Memory B cell (primary cell): ENCODE measurements at regions not wholly inside any gene's neighbourhood (a gene's known extent, or its start where the extent isn't known, plus 50 kb on each side); places are given as distances from the start of the nearest gene placed in this dataset.

ENCODE experiments used
- ATAC-seq: fragments of 150-1000 bp; cut with Tn5 transposase; 2 replicates; pipeline ENCODE4 v1.10.0; 2021; ENCODE audit warnings: low read depth, mild to moderate bottlenecking, moderate library complexity
- DNase-seq, 2 donors: peaks; one replicate each; pipeline ENCODE4 v3.0.0; 2022; ENCODE audit warnings: low spot score in 2 of 2
- H3K27ac Mint-ChIP-seq: one replicate; pipeline ENCODE4 v1.8.0; 2022; ENCODE audit warnings: mild to moderate bottlenecking, moderate library complexity, mixed read lengths
- H3K27me3 Mint-ChIP-seq: one replicate; pipeline ENCODE4 v1.8.0; 2022; ENCODE audit warnings: mixed read lengths
- H3K36me3 Mint-ChIP-seq: one replicate; pipeline ENCODE4 v1.8.0; 2022; ENCODE audit warnings: mild to moderate bottlenecking, mixed read lengths
- H3K4me1 Mint-ChIP-seq: one replicate; pipeline ENCODE4 v1.8.0; 2022; ENCODE audit warnings: mixed read lengths
- H3K4me3 Mint-ChIP-seq: one replicate; pipeline ENCODE4 v1.8.0; 2022; ENCODE audit warnings: mild to moderate bottlenecking, moderate library complexity, mixed read lengths
- H3K9me3 Mint-ChIP-seq: one replicate; pipeline ENCODE4 v1.8.0; 2022; ENCODE audit warnings: mixed read lengths

DNA sequence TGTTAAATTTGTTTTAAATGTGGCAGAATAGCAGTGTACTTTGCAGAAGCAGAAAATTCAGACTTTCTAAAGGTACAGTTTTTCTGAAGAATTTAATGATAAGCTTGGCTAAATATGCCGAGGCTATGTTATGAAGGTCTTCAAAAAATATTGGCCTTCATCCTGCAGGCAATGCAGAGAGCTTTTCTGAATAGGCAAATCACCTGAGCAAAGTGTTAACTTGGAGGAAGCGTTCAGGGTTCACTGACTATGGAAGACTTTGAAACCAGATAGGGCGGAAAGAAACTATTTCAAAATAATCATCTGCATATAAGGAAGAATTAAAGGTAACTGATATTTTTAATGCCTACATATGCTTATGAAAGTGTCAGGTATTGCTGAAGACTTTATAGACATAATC is 133.7 kb upstream of the SETBP1 start:
- DNase-seq (no peak), ATAC-seq (peak; percentile 56)
- Mint-ChIP-seq H3K36me3 (no peaks in the 10 kb centered on the region), H3K4me1 (peaks cover 28% of the 10 kb centered on the region), H3K27ac (no peak overlapping the region), H3K4me3 (no peak overlapping the region), H3K9me3 (no peaks in the 10 kb centered on the region), H3K27me3 (no peaks in the 10 kb centered on the region)

DNA sequence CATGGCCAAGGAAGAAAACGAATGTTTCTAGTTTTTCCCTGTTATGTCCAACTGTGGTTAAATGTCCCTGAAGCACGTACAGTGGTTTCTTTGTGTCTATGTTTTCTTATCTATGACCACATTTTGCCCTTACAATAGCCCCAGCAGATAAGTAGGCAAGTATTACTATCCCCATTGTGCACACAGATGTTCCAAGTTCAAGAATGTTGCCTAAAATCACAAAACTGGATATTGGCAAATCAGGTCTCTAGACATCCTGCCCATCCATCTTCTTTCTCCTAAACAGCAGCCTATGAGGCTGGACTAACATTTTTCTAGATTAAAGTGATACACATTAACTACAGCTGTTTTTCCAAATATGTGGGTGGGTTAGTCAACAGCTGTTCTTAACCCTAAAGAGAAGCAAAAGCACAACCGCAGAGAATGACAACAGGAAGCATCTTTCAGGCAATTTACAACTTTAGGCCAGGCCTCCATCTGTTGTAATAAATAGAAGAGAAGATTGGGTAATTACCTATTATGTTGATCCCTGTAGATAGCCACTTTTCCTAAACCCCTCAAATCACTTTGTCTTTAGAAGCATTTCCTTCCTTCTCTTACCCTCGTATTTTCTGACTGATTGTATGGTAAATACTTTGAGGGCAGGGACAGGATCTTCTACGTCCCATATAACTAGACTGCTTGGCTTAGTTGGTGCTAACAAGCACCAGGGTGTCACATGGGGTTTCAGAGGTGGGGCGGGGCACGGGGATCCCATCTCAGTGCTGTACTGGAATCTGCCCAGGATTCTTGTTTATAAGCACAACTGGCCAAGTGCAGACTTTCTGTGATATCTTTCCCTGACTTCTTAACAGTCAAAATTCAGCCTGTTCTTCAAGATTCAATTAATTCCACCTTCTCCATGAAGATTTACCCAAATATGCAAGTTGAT is 132.1 kb upstream of the SETBP1 start:
- peak; percentile 49 for ATAC-seq
- Mint-ChIP-seq H3K36me3 (no peaks in the 10 kb centered on the region), H3K4me1 (peaks cover 28% of the 10 kb centered on the region), H3K27ac (peak overlapping the region; percentile 67), H3K9me3 (no peaks in the 10 kb centered on the region), H3K27me3 (no peaks in the 10 kb centered on the region), H3K4me3 (peak overlapping the region; percentile 52)
- DNase-seq: no peak

DNA sequence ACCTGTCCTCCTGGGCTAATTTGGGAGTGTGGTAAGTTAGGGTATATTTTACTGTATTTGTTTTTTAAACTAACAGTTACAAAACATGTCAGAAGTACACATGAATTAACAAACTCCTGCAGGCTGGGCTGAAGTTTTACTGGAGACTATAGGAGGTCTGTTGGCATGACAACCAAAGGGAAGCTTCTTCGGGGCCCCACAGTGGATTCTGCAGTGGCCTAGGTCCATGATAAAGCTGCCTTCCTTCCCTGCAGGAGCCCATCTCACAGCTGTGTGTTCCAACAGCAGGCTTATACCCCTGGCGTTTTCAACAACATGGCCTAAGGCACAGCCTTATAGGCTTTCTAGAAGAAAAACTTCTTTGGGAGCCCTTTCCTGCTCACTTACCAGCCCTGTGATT is 128.0 kb upstream of the SETBP1 start:
- no peaks in the 10 kb centered on the region for H3K36me3 Mint-ChIP-seq
- no peaks in the 10 kb centered on the region for H3K27me3 Mint-ChIP-seq
- no peak overlapping the region for H3K4me3 Mint-ChIP-seq
- DNase-seq (no peak), ATAC-seq (no peak)
- H3K27ac Mint-ChIP-seq: no peak overlapping the region
- H3K9me3 Mint-ChIP-seq: no peaks in the 10 kb centered on the region
- peaks cover 21% of the 10 kb centered on the region for H3K4me1 Mint-ChIP-seq

DNA sequence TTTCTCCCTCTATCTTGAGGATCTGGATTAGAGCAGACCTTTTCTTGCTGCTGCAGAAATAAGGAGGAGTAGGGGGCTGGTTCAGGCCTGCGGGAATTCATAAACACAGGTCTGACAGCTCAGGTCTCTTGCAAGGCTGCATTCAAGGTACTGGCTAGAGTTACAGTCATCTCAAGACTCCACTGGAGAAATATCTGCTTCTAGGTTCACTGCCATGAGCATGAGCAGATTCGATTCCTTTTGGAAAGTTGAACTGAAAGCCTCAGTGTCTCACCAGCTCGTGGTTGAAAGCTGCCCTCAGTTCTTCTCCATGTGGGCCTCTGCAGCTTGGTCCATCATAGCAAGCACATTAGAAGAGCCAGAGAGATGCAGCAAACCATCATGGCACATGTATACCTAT is 124.4 kb upstream of the SETBP1 start:
- peaks cover 9% of the 10 kb centered on the region for H3K4me1 Mint-ChIP-seq
- no peaks in the 10 kb centered on the region for H3K9me3 Mint-ChIP-seq
- ATAC-seq: no peak
- no peaks in the 10 kb centered on the region for H3K36me3 Mint-ChIP-seq
- no peak for DNase-seq
- H3K27ac Mint-ChIP-seq: no peak overlapping the region
- no peaks in the 10 kb centered on the region for H3K27me3 Mint-ChIP-seq
- H3K4me3 Mint-ChIP-seq: no peak overlapping the region

DNA sequence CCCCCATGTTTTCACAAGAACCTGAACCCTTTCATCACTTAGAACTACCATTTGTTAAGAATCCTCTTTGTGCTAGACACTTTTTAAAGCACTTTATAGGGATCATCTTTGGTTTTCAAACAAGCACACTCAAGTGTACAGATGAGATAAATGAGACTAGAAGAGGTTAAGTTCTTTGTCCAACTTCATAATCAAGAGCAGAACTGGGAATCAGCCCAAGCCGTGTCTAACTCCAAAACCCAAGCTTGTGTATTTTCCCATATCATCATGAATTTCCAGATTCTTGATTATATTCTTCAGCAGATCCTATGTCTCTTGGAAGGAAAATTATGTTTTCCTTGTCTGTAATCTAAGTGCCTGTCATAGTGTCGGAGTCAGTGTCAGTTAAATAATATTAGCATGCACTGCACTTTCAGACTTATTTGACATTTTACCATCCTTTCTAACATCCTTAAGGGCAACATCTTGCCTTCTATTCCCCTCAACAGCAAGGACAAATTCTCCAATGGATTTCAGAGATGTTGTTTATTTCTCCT is 123.0 kb upstream of the SETBP1 start:
- no peaks in the 10 kb centered on the region for H3K36me3 Mint-ChIP-seq
- peak overlapping the region; percentile 5 for H3K27ac Mint-ChIP-seq
- ATAC-seq: no peak
- H3K4me1 Mint-ChIP-seq: peaks cover 9% of the 10 kb centered on the region
- no peak overlapping the region for H3K4me3 Mint-ChIP-seq
- no peaks in the 10 kb centered on the region for H3K27me3 Mint-ChIP-seq
- H3K9me3 Mint-ChIP-seq: no peaks in the 10 kb centered on the region
- no peak for DNase-seq

DNA sequence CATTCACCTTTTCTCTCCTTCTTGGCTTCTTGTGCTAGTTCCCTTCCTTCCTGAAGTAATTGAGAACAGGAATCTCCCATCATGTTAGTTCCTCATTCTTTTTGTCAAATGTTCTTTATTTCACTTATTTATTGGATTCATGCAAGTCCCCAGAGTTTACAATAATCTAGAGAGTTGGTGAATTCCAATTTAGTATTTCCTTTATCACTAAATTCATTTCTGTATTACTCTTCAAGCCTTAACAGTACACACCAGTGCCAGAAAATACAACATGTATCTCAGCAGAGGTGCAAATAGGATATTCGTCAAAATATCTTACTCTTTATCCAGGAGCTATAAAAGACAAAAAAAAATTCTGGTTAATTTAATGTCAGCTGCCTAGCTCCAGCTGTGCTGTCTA is 121.9 kb upstream of the SETBP1 start:
- no peak for ATAC-seq
- H3K27me3 Mint-ChIP-seq: no peaks in the 10 kb centered on the region
- peaks cover 9% of the 10 kb centered on the region for H3K4me1 Mint-ChIP-seq
- peak overlapping the region; percentile 56 for H3K27ac Mint-ChIP-seq
- no peaks in the 10 kb centered on the region for H3K9me3 Mint-ChIP-seq
- H3K4me3 Mint-ChIP-seq: no peak overlapping the region
- no peak for DNase-seq
- no peaks in the 10 kb centered on the region for H3K36me3 Mint-ChIP-seq

DNA sequence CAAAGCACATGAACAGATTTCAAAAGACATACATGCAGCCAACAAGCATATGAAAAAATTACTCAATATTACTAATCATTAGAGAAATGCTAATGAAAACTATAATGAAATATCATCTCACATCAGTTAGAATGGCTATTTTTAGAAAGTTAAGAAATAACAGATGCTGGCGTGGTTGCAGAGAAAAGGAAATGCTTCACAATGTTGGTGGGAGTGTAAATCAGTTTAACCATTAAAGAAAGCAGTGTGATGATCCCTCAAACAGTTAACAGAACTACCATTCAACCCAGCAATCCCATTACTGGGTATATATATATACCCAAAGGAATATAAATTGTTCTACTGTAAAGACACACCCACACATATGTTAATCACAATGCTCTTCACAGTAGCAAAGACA is 117.7 kb upstream of the SETBP1 start:
- Mint-ChIP-seq H3K4me3 (no peak overlapping the region), H3K27me3 (no peaks in the 10 kb centered on the region)
- no peak for DNase-seq

DNA sequence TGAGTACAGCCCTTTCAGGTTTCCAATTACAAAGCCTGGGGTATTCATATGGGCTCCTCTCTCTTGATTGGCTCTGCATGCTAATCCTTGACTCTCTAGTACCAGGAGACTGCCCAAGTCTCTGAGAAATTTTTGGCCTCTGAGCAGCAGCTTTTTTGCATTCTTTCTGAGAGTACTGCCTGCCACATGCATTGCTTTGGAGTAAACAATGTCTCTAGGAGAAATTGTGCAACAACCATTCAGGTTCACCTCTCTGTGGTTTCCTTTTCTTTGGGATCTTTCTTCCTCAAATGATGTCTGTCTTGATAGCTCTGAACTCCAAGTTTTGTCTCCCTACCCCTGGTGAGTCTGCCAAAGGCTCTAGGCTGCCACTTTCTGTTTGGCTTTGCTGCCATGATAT is 115.8 kb upstream of the SETBP1 start:
- no peaks in the 10 kb centered on the region for H3K4me1 Mint-ChIP-seq
- no peaks in the 10 kb centered on the region for H3K9me3 Mint-ChIP-seq
- H3K36me3 Mint-ChIP-seq: peaks cover 1% of the 10 kb centered on the region
- ATAC-seq (no peak), DNase-seq (no peak)
- no peak overlapping the region for H3K4me3 Mint-ChIP-seq
- H3K27me3 Mint-ChIP-seq: no peaks in the 10 kb centered on the region
- H3K27ac Mint-ChIP-seq: no peak overlapping the region

More for the DNA sequence above, 117.7 kb upstream of the SETBP1 start:
- no peaks in the 10 kb centered on the region for H3K9me3 Mint-ChIP-seq
- ATAC-seq: no peak
- no peaks in the 10 kb centered on the region for H3K4me1 Mint-ChIP-seq
- H3K27ac Mint-ChIP-seq: no peak overlapping the region
- peaks cover 1% of the 10 kb centered on the region for H3K36me3 Mint-ChIP-seq

DNA sequence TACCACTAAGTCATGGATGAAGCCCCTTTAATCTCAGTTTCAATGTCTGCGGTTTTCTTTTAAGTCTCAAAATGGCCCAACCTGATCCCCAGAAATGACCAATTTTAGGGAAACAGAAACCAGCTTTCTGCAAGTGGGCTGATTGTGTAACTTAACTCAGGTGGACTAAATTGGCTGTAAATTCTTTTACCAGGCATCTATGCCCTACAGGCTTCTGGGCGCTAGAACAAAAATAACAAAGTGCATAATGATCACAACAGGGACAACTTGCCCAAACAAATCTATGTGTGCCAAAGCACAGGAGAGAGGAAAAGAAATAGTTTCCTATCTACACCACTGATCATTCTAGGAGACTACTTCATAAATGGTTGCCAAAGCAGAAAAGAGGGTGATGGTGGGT is 112.3 kb upstream of the SETBP1 start:
- ATAC-seq (no peak), DNase-seq (no peak)
- H3K4me1 Mint-ChIP-seq: no peaks in the 10 kb centered on the region
- H3K4me3 Mint-ChIP-seq: no peak overlapping the region
- H3K27me3 Mint-ChIP-seq: no peaks in the 10 kb centered on the region
- no peak overlapping the region for H3K27ac Mint-ChIP-seq
- no peaks in the 10 kb centered on the region for H3K9me3 Mint-ChIP-seq
- H3K36me3 Mint-ChIP-seq: peaks cover 1% of the 10 kb centered on the region

DNA sequence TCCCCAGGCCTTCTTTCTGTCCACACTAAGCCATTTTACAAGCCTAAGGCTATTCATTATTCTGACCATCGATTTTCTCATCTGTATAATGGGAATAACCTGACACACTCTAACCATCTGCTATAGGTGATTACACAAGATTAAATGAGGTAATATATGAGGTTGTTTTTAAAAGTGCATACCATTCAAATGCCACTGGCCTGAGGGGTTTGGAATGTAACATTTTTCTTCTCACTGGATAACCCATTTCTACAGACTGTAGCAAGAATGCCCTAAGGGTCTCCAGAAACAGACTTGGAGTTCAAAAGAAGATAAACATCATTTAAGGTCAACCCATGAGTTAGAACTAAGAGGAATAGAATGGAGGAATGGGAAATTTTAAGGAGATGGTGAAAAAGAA is 111.7 kb upstream of the SETBP1 start:
- H3K4me3 Mint-ChIP-seq: no peak overlapping the region
- no peak overlapping the region for H3K27ac Mint-ChIP-seq
- H3K4me1 Mint-ChIP-seq: no peaks in the 10 kb centered on the region
- ATAC-seq: no peak
- no peak for DNase-seq
- no peaks in the 10 kb centered on the region for H3K27me3 Mint-ChIP-seq
- H3K9me3 Mint-ChIP-seq: no peaks in the 10 kb centered on the region
- H3K36me3 Mint-ChIP-seq: peaks cover 1% of the 10 kb centered on the region

DNA sequence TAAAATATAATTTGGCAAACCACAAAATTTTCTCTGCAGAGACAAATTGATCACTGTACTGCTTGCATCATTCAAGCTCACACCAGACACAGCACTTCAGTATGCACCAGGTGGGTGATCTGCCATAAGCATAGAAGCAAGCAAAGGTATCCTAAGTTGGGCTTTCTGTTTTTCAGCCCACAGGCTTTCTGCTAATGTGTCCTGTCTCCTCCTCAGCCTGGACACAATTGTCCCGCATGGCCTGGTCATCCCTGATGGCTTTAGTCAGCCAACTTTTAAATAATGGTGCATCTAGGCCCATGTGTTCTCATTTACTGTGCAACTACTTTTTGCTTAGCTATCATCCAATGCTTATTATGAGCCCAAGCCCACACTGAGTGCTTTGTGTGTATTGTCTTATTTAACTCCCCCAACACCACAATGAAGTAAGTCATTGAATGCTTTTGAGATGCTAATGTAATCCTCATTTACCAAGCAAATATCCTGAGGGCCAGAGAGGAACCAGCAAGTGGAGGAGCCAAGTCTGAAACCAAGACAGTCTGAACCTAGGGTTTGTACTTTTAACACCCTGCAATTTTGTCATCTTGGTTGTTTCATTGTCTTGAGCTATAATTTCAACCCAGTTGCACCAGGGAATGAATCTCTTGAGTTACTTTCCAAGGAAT is 111.2 kb upstream of the SETBP1 start:
- peaks cover 1% of the 10 kb centered on the region for H3K36me3 Mint-ChIP-seq

DNA sequence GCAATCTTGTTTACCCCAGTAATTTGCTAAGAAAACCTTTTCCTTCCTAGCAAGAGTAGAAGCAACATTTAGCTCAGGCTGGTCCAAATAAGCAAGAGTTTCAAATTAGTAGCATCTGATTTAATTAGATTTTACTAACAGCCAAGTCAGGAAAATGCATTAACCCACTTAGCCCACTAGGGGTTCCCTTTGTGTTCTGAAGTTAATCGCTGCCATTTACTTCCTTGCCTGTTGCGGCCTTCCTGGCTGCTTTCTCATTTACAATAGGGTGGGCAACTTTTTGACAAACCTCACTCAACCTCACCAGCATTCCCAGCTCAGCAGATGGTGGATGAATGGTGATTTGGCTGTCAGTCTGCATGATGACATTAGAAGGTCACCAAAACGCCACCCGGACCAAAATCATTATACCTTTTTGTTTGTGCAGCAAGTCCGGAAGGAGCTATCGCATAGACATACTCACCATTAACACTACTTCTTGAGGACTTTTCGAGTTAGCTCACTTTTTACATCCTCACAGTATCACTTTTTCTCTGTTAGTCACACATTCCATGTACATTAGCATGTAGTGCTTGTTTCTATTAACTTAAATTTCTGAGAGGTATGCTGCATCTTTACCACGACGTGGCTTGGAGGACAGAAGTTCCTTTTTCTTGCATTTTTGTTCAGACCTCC is 101.5 kb upstream of the SETBP1 start:
- Mint-ChIP-seq H3K36me3 (no peaks in the 10 kb centered on the region), H3K4me3 (no peak overlapping the region), H3K27me3 (no peaks in the 10 kb centered on the region), H3K4me1 (peaks cover 3% of the 10 kb centered on the region), H3K27ac (no peak overlapping the region), H3K9me3 (no peaks in the 10 kb centered on the region)
- DNase-seq (peak in 1 of 2 donors; percentile 13), ATAC-seq (peak; percentile 38)

More for the DNA sequence above, 111.2 kb upstream of the SETBP1 start:
- H3K4me1 Mint-ChIP-seq: no peaks in the 10 kb centered on the region
- ATAC-seq: no peak
- H3K27me3 Mint-ChIP-seq: no peaks in the 10 kb centered on the region
- no peak overlapping the region for H3K4me3 Mint-ChIP-seq
- H3K9me3 Mint-ChIP-seq: no peaks in the 10 kb centered on the region
- H3K27ac Mint-ChIP-seq: no peak overlapping the region
- no peak for DNase-seq

DNA sequence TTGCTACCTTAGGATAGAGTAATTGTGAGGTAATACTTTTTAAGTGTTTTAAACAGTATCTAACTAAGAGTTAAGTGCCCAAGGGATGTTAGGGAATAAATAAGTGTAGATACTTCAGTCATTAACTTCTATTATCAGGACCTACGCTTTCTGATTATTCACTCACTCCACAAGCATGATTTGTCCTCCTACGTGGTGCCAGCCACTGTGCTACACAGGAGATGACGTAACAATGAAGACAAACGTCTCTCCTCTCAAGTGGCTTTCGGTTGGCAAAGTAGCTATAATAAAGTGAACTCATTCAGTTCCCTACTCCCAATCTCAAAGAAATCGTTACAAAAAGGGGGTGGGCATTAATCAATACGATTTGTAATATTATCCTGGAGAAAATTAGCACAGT is 100.9 kb upstream of the SETBP1 start:
- no peaks in the 10 kb centered on the region for H3K36me3 Mint-ChIP-seq
- peaks cover 3% of the 10 kb centered on the region for H3K4me1 Mint-ChIP-seq
- no peak overlapping the region for H3K4me3 Mint-ChIP-seq
- no peaks in the 10 kb centered on the region for H3K27me3 Mint-ChIP-seq
- no peak for ATAC-seq
- DNase-seq: no peak
- no peaks in the 10 kb centered on the region for H3K9me3 Mint-ChIP-seq
- H3K27ac Mint-ChIP-seq: no peak overlapping the region

DNA sequence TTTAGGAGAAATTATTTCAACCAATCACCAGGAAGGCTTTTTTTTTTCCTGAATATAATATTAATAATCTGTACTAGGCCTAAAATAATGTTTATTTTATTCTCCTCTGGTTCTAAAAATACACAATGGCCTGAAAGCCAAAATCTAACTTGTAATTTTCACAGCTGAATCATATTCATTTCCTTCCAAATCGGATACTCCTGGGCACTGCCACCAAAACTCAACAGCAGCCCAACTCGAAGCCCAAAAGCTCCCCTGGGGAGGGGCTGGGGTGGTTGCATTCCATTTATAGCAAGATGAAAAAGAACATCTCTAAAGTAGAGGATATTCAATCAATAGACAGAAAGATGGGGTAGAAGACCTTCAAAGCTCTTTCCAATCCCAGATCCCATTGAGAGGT is 100.5 kb upstream of the SETBP1 start:
- peaks cover 3% of the 10 kb centered on the region for H3K4me1 Mint-ChIP-seq
- H3K27ac Mint-ChIP-seq: no peak overlapping the region
- no peaks in the 10 kb centered on the region for H3K9me3 Mint-ChIP-seq
- DNase-seq: no peak
- H3K27me3 Mint-ChIP-seq: no peaks in the 10 kb centered on the region
- no peak overlapping the region for H3K4me3 Mint-ChIP-seq
- no peaks in the 10 kb centered on the region for H3K36me3 Mint-ChIP-seq
- ATAC-seq: no peak
